HEK293 (cell line): ENCODE measurements at regions not wholly inside any gene's neighbourhood (a gene's known extent, or its start where the extent isn't known, plus 50 kb on each side); places are given as distances from the start of the nearest gene placed in this dataset.

Experiments used
- SALL2 ChIP-seq: fragments of 450-650 bp; formaldehyde crosslinking; IDR thresholded peaks from 2 replicates; pipeline ENCODE4 v1.5.0; 2017; ENCODE audit warnings: missing biosample characterization, mild to moderate bottlenecking, missing genetic modification characterization, borderline replicate concordance
- YY1 ChIP-seq: fragments of 450-650 bp; formaldehyde crosslinking; IDR thresholded peaks from 2 replicates; pipeline ENCODE4 v1.5.1; 2018; ENCODE audit warnings: missing biosample characterization, missing genetic modification characterization
- ZBTB17 ChIP-seq: fragments of 450-650 bp; formaldehyde crosslinking; IDR thresholded peaks from 2 replicates; pipeline ENCODE4 v1.5.1; 2016; ENCODE audit warnings: missing biosample characterization, missing genetic modification characterization
- ZNF529 ChIP-seq: fragments of 450-650 bp; formaldehyde crosslinking; IDR thresholded peaks from 2 replicates; pipeline ENCODE4 v1.5.1; 2017; ENCODE audit warnings: missing genetic modification characterization, missing biosample characterization; ENCODE audit not compliant: insufficient replicate concordance
- TF ChIP-seq, protein P1 (sequence below): fragments of 450-650 bp; formaldehyde crosslinking; IDR thresholded peaks from 2 replicates; pipeline ENCODE4 v1.5.1; 2016; ENCODE audit warnings: missing biosample characterization, missing genetic modification characterization
- TF ChIP-seq, protein P2 (sequence below): fragments of 450-650 bp; formaldehyde crosslinking; IDR thresholded peaks from 2 replicates; pipeline ENCODE4 v1.5.1; 2016; ENCODE audit warnings: missing biosample characterization, missing genetic modification characterization
- TF ChIP-seq, protein P3 (sequence below): fragments of 450-650 bp; formaldehyde crosslinking; IDR thresholded peaks from 2 replicates; pipeline ENCODE4 v1.5.1; 2016; ENCODE audit warnings: missing biosample characterization, missing genetic modification characterization, low read depth

- TF ChIP-seq, protein P1, sequence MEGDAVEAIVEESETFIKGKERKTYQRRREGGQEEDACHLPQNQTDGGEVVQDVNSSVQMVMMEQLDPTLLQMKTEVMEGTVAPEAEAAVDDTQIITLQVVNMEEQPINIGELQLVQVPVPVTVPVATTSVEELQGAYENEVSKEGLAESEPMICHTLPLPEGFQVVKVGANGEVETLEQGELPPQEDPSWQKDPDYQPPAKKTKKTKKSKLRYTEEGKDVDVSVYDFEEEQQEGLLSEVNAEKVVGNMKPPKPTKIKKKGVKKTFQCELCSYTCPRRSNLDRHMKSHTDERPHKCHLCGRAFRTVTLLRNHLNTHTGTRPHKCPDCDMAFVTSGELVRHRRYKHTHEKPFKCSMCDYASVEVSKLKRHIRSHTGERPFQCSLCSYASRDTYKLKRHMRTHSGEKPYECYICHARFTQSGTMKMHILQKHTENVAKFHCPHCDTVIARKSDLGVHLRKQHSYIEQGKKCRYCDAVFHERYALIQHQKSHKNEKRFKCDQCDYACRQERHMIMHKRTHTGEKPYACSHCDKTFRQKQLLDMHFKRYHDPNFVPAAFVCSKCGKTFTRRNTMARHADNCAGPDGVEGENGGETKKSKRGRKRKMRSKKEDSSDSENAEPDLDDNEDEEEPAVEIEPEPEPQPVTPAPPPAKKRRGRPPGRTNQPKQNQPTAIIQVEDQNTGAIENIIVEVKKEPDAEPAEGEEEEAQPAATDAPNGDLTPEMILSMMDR (tag by site-specific recombination), result no peak
- TF ChIP-seq, protein P2, sequence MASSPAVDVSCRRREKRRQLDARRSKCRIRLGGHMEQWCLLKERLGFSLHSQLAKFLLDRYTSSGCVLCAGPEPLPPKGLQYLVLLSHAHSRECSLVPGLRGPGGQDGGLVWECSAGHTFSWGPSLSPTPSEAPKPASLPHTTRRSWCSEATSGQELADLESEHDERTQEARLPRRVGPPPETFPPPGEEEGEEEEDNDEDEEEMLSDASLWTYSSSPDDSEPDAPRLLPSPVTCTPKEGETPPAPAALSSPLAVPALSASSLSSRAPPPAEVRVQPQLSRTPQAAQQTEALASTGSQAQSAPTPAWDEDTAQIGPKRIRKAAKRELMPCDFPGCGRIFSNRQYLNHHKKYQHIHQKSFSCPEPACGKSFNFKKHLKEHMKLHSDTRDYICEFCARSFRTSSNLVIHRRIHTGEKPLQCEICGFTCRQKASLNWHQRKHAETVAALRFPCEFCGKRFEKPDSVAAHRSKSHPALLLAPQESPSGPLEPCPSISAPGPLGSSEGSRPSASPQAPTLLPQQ (tag by site-specific recombination), result no peak
- TF ChIP-seq, protein P3, sequence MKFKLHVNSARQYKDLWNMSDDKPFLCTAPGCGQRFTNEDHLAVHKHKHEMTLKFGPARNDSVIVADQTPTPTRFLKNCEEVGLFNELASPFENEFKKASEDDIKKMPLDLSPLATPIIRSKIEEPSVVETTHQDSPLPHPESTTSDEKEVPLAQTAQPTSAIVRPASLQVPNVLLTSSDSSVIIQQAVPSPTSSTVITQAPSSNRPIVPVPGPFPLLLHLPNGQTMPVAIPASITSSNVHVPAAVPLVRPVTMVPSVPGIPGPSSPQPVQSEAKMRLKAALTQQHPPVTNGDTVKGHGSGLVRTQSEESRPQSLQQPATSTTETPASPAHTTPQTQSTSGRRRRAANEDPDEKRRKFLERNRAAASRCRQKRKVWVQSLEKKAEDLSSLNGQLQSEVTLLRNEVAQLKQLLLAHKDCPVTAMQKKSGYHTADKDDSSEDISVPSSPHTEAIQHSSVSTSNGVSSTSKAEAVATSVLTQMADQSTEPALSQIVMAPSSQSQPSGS (tag by site-specific recombination), result no peak
- TF ChIP-seq ZBTB17 (tag by site-specific recombination) (no peak), ZNF529 (tag by site-specific recombination) (no peak), SALL2 (tag by site-specific recombination) (no peak), YY1 (tag by site-specific recombination) (no peak)
Observed at GRCh38 chr3:28836199-28836598, 444.7 kb upstream of the RBMS3 start.
